Vagina (tissue), 2 donors: ENCODE measurements at regions not wholly inside any gene's neighbourhood (a gene's known extent, or its start where the extent isn't known, plus 50 kb on each side); places are given as distances from the start of the nearest gene placed in this dataset.
"Not testable (repeated sequence)": the region's sequence is repeated elsewhere in the genome, so short reads cannot be mapped to it uniquely, and the experiment has no call there.

Experiments
- DNase-seq, 2 donors: peaks; one replicate each; pipeline ENCODE4 v3.0.0-alpha.2; 2017; ENCODE audit errors: extremely low spot score in 2 of 2
- H3K27ac ChIP-seq: fragments of 200-600 bp; sonication (generic); one replicate; pipeline ENCODE4 v1.5.1; 2019
- H3K27me3 ChIP-seq: fragments of 200-600 bp; sonication (generic); one replicate; pipeline ENCODE4 v1.5.1; 2019
- H3K36me3 ChIP-seq, 2 donors: fragments of 200-600 bp; sonication (generic); one replicate each; pipeline ENCODE4 v1.5.1; 2017 to 2019
- H3K4me1 ChIP-seq: fragments of 200-600 bp; sonication (generic); one replicate; pipeline ENCODE4 v1.5.1; 2019
- H3K4me3 ChIP-seq, 2 donors: fragments of 200-600 bp; sonication (generic); 1 replicate in 1 of 2; 2 replicates in 1 of 2; pipeline ENCODE4 v1.5.1; 2016 to 2019
- H3K9me3 ChIP-seq: fragments of 200-600 bp; sonication (generic); one replicate; pipeline ENCODE4 v1.5.1; 2019
- POLR2A ChIP-seq, 2 donors: fragments of 450-650 bp; IDR thresholded peaks; one replicate each; pipeline ENCODE4 v1.6.1; 2017; ENCODE audit warnings: antibody characterized with exemption in 2 of 2, mild to moderate bottlenecking in 2 of 2, moderate library complexity in 2 of 2
- POLR2AphosphoS5 ChIP-seq, 2 donors: sonication (generic); formaldehyde crosslinking; IDR thresholded peaks; one replicate each; pipeline ENCODE4 v1.9.0; 2017; ENCODE audit warnings: antibody characterized with exemption in 2 of 2, mild to moderate bottlenecking in 2 of 2, low read depth in 1 of 2; ENCODE audit not compliant: insufficient read depth in 1 of 2
- intact Hi-C: fragments of 100-400 bp; cut with DNase I; formaldehyde crosslinking; loops from one replicate; pipeline ENCODE4 v1.15.1; 2023
- TF ChIP-seq, protein P1 (sequence below), 3 experiments: fragments of 450-650 bp in 2 of 3; fragments of 200-600 bp in 1 of 3; sonication (generic) in 1 of 3; IDR thresholded peaks; one replicate each; pipeline ENCODE4 v1.5.1; 2017 to 2019; ENCODE audit warnings: antibody characterized with exemption in 3 of 3, mild to moderate bottlenecking in 2 of 3, moderate library complexity in 2 of 3

DNA sequence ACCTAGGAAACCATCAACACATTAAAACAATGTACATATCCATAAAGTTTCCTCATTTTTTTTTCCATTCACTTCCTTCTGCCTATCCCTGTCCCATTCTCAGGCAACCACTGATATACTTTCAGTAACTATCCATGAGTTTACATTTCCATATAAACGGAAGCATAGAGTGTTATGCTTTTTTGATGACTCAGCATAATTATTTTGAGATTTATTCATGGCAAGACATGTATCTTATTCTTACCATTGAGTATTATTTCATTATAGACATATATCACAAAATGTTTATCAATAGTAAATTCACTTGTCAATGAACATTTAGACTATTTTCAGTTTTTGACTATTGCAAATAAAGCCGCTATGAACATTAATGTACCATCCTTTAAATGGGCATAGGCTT lies 1786.8 kb upstream of the ACO1 start:
- intact Hi-C loops, result no loop called here
- no peaks in the 10 kb centered on the region for H3K27me3 ChIP-seq
- no peaks in the 10 kb centered on the region for H3K36me3 ChIP-seq
- no peak overlapping the region for H3K4me3 ChIP-seq
- DNase-seq, result no peak
- H3K4me1 ChIP-seq, result no peaks in the 10 kb centered on the region
- TF ChIP-seq, protein P1, sequence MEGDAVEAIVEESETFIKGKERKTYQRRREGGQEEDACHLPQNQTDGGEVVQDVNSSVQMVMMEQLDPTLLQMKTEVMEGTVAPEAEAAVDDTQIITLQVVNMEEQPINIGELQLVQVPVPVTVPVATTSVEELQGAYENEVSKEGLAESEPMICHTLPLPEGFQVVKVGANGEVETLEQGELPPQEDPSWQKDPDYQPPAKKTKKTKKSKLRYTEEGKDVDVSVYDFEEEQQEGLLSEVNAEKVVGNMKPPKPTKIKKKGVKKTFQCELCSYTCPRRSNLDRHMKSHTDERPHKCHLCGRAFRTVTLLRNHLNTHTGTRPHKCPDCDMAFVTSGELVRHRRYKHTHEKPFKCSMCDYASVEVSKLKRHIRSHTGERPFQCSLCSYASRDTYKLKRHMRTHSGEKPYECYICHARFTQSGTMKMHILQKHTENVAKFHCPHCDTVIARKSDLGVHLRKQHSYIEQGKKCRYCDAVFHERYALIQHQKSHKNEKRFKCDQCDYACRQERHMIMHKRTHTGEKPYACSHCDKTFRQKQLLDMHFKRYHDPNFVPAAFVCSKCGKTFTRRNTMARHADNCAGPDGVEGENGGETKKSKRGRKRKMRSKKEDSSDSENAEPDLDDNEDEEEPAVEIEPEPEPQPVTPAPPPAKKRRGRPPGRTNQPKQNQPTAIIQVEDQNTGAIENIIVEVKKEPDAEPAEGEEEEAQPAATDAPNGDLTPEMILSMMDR (IDR thresholded peaks at IDR 0.05), result no peak
- no peak for TF ChIP-seq POLR2AphosphoS5 (IDR thresholded peaks at IDR 0.05; ENCODE audit: insufficient read depth in 1 of 2, low read depth in 1 of 2)
- no peak for TF ChIP-seq POLR2A (IDR thresholded peaks at IDR 0.05)
- no peaks in the 10 kb centered on the region for H3K9me3 ChIP-seq
- no peak overlapping the region for H3K27ac ChIP-seq

DNA sequence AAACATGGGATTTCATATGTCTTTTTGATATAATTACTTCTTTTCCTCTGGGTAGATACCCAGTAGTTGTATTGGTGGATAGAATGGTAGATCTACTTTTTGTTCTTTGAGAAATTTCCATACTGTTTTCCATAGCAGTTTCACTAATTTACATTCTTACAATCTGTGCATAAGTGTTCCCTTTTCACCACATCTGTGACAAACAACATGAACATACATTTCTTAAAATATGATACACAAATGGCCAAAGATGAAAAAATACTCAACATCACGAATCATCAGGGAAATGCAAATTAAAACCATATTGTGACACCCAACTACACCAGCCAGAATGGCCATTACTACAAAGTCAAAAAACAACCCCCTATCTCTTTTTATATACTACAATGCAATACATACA lies 1778.5 kb upstream of the ACO1 start:
- TF ChIP-seq, protein P1 (IDR thresholded peaks at IDR 0.05), result no peak
- TF ChIP-seq POLR2A (IDR thresholded peaks at IDR 0.05) (no peak), POLR2AphosphoS5 (IDR thresholded peaks at IDR 0.05; ENCODE audit: insufficient read depth in 1 of 2, low read depth in 1 of 2) (no peak)
- Histone ChIP-seq H3K4me1 (no peaks in the 10 kb centered on the region), H3K27me3 (no peaks in the 10 kb centered on the region), H3K9me3 (no peaks in the 10 kb centered on the region), H3K4me3 (no peak overlapping the region), H3K36me3 (no peaks in the 10 kb centered on the region), H3K27ac (no peak overlapping the region)
- DNase-seq, result no peak
- intact Hi-C loops, result no loop called here

DNA sequence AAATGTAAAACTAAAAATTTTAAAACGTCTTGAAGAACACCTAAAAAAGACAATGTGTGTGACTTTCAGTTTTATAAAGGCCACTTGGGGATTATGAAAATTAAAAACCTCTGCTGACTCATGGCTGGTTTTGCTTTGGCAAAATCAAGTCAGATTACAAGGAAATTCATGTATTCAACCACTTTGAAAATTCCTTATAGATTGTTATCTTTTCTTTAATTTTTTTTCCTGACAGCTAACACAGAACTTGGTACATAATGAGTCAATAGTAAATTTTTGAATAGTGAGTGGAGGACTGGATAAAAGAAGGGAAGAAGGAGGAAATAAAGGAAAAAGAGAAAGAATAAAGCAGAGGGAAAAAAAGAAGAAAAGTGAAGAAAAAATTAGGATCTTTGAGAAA lies 1774.7 kb upstream of the ACO1 start:
- intact Hi-C loops, result no loop called here
- TF ChIP-seq POLR2A (IDR thresholded peaks at IDR 0.05) (no peak), POLR2AphosphoS5 (IDR thresholded peaks at IDR 0.05; ENCODE audit: insufficient read depth in 1 of 2, low read depth in 1 of 2) (no peak)
- TF ChIP-seq, protein P1 (IDR thresholded peaks at IDR 0.05), result no peak
- no peak overlapping the region for H3K27ac ChIP-seq
- no peak overlapping the region for H3K4me3 ChIP-seq
- no peaks in the 10 kb centered on the region for H3K9me3 ChIP-seq
- H3K4me1 ChIP-seq, result no peaks in the 10 kb centered on the region
- H3K27me3 ChIP-seq, result no peaks in the 10 kb centered on the region
- H3K36me3 ChIP-seq, result no peaks in the 10 kb centered on the region
- DNase-seq, result no peak

DNA sequence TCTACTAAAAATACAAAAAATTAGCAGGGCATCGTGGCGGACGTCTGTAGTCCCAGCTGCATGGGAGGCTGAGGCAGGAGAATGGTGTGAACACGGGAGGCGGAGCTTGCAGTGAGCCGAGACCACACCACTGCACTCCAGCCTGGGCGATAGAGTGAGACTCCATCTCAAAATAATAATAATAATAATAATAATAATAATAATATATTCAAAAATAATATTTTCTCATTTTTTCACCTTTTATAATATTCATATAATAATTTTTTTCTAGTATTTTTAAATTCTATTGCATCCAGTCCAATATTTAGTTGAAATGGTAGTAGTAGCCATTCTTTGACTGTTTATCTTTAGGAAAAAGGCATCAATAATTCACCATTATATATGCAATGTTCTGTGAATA lies 1767.7 kb upstream of the ACO1 start:
- H3K36me3 ChIP-seq, H3K4me1 ChIP-seq, DNase-seq, H3K27ac ChIP-seq, H3K4me3 ChIP-seq, H3K27me3 ChIP-seq, intact Hi-C loops, H3K9me3 ChIP-seq: not testable (repeated sequence)

DNA sequence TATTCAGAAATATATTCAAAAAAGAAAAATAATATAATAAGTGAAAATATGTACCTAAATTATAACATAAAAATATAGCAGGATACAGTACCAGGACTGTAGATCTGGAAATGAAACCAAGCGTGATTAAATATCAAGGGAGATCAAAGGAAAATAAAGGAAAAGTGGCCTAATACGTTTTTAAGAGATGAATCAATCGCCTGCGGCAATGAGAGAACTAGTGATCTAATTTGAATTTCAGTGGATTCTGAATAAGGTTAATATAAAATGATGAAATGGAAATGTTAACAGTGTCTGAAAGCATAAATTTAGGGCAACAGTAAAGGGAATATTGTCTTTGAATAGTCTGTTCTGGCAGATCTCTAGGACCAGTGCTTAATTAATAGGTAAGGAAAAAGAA lies 1761.9 kb upstream of the ACO1 start:
- no peaks in the 10 kb centered on the region for H3K27me3 ChIP-seq
- no peaks in the 10 kb centered on the region for H3K9me3 ChIP-seq
- no peaks in the 10 kb centered on the region for H3K36me3 ChIP-seq
- H3K4me3 ChIP-seq, result no peak overlapping the region
- no peak for DNase-seq
- H3K4me1 ChIP-seq, result no peaks in the 10 kb centered on the region
- TF ChIP-seq, protein P1 (IDR thresholded peaks at IDR 0.05), result no peak
- TF ChIP-seq POLR2A (IDR thresholded peaks at IDR 0.05) (no peak), POLR2AphosphoS5 (IDR thresholded peaks at IDR 0.05; ENCODE audit: insufficient read depth in 1 of 2, low read depth in 1 of 2) (no peak)
- intact Hi-C loops, result no loop called here
- no peak overlapping the region for H3K27ac ChIP-seq
